HL-60 (cell line): ENCODE measurements at regions not wholly inside any gene's neighbourhood (a gene's known extent, or its start where the extent isn't known, plus 50 kb on each side); places are given as distances from the start of the nearest gene placed in this dataset.

Source experiments
- POLR2AphosphoS5 ChIP-seq: IDR thresholded peaks from 2 replicates; pipeline ENCODE4 v1.6.1; 2012; ENCODE audit warnings: low read depth
- TF ChIP-seq, protein P1 (sequence below): IDR thresholded peaks from one replicate; pipeline ENCODE4 v1.5.1; 2011; ENCODE audit warnings: low read length, control low read depth, inconsistent platforms; ENCODE audit not compliant: insufficient read depth
- TF ChIP-seq, protein P2 (sequence below): IDR thresholded peaks from 2 replicates; pipeline ENCODE4 v1.6.1; 2012; ENCODE audit warnings: low read depth; ENCODE audit not compliant: insufficient replicate concordance

GRCh38 chr11:27195837-27196202 lies 155.2 kb downstream of the BBOX1 start:
- TF ChIP-seq, protein P1, sequence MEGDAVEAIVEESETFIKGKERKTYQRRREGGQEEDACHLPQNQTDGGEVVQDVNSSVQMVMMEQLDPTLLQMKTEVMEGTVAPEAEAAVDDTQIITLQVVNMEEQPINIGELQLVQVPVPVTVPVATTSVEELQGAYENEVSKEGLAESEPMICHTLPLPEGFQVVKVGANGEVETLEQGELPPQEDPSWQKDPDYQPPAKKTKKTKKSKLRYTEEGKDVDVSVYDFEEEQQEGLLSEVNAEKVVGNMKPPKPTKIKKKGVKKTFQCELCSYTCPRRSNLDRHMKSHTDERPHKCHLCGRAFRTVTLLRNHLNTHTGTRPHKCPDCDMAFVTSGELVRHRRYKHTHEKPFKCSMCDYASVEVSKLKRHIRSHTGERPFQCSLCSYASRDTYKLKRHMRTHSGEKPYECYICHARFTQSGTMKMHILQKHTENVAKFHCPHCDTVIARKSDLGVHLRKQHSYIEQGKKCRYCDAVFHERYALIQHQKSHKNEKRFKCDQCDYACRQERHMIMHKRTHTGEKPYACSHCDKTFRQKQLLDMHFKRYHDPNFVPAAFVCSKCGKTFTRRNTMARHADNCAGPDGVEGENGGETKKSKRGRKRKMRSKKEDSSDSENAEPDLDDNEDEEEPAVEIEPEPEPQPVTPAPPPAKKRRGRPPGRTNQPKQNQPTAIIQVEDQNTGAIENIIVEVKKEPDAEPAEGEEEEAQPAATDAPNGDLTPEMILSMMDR, result no peak
- TF ChIP-seq, protein P2, sequence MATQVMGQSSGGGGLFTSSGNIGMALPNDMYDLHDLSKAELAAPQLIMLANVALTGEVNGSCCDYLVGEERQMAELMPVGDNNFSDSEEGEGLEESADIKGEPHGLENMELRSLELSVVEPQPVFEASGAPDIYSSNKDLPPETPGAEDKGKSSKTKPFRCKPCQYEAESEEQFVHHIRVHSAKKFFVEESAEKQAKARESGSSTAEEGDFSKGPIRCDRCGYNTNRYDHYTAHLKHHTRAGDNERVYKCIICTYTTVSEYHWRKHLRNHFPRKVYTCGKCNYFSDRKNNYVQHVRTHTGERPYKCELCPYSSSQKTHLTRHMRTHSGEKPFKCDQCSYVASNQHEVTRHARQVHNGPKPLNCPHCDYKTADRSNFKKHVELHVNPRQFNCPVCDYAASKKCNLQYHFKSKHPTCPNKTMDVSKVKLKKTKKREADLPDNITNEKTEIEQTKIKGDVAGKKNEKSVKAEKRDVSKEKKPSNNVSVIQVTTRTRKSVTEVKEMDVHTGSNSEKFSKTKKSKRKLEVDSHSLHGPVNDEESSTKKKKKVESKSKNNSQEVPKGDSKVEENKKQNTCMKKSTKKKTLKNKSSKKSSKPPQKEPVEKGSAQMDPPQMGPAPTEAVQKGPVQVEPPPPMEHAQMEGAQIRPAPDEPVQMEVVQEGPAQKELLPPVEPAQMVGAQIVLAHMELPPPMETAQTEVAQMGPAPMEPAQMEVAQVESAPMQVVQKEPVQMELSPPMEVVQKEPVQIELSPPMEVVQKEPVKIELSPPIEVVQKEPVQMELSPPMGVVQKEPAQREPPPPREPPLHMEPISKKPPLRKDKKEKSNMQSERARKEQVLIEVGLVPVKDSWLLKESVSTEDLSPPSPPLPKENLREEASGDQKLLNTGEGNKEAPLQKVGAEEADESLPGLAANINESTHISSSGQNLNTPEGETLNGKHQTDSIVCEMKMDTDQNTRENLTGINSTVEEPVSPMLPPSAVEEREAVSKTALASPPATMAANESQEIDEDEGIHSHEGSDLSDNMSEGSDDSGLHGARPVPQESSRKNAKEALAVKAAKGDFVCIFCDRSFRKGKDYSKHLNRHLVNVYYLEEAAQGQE, result no peak
- TF ChIP-seq POLR2AphosphoS5, result no peak
